ENCODE measurements at regions not wholly inside any gene's neighbourhood (a gene's known extent, or its start where the extent isn't known, plus 50 kb on each side); places are given as distances from the start of the nearest gene placed in this dataset.

- H3K79me2 ChIP-seq (ENCODE audit: insufficient read depth): no peaks in the 10 kb centered on the region
- H3K4me2 ChIP-seq: no peak overlapping the region
- no peak overlapping the region for H3K9ac ChIP-seq
- H2AFZ ChIP-seq (ENCODE audit: low read depth): no peak overlapping the region
- no peak for DNase-seq
- H3K9me3 ChIP-seq: no peaks in the 10 kb centered on the region
- no peaks in the 10 kb centered on the region for H4K20me1 ChIP-seq (ENCODE audit: insufficient read depth)
- ChIA-PET POLR2A (no interaction called here), CTCF (no interaction called here)
- H3K27me3 ChIP-seq (ENCODE audit: insufficient read depth): no peaks in the 10 kb centered on the region
- H3F3A ChIP-seq (replicated peaks; ENCODE audit: insufficient read depth): no peaks in the 10 kb centered on the region
- WGBS (ENCODE audit: low lambda C conversion rate): 10% methylated on average over 3 of the region's 3 CpGs
- TF ChIP-seq, protein P1, sequence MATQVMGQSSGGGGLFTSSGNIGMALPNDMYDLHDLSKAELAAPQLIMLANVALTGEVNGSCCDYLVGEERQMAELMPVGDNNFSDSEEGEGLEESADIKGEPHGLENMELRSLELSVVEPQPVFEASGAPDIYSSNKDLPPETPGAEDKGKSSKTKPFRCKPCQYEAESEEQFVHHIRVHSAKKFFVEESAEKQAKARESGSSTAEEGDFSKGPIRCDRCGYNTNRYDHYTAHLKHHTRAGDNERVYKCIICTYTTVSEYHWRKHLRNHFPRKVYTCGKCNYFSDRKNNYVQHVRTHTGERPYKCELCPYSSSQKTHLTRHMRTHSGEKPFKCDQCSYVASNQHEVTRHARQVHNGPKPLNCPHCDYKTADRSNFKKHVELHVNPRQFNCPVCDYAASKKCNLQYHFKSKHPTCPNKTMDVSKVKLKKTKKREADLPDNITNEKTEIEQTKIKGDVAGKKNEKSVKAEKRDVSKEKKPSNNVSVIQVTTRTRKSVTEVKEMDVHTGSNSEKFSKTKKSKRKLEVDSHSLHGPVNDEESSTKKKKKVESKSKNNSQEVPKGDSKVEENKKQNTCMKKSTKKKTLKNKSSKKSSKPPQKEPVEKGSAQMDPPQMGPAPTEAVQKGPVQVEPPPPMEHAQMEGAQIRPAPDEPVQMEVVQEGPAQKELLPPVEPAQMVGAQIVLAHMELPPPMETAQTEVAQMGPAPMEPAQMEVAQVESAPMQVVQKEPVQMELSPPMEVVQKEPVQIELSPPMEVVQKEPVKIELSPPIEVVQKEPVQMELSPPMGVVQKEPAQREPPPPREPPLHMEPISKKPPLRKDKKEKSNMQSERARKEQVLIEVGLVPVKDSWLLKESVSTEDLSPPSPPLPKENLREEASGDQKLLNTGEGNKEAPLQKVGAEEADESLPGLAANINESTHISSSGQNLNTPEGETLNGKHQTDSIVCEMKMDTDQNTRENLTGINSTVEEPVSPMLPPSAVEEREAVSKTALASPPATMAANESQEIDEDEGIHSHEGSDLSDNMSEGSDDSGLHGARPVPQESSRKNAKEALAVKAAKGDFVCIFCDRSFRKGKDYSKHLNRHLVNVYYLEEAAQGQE (IDR thresholded peaks at IDR 0.05; ENCODE audit: low read depth, low read length): no peak
- no peak for TF ChIP-seq YY1 (IDR thresholded peaks at IDR 0.05; ENCODE audit: low read depth)
- TF ChIP-seq MAX (IDR thresholded peaks at IDR 0.05; ENCODE audit: low read depth): no peak
- TF ChIP-seq MEF2A (IDR thresholded peaks at IDR 0.05; ENCODE audit: borderline replicate concordance, low read depth): no peak
- TF ChIP-seq, protein P2, sequence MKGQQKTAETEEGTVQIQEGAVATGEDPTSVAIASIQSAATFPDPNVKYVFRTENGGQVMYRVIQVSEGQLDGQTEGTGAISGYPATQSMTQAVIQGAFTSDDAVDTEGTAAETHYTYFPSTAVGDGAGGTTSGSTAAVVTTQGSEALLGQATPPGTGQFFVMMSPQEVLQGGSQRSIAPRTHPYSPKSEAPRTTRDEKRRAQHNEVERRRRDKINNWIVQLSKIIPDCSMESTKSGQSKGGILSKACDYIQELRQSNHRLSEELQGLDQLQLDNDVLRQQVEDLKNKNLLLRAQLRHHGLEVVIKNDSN (IDR thresholded peaks at IDR 0.05; ENCODE audit: borderline replicate concordance, low read depth): no peak
- TF ChIP-seq ELF1 (IDR thresholded peaks at IDR 0.05): no peak
- TF ChIP-seq RXRA (IDR thresholded peaks at IDR 0.05; ENCODE audit: borderline replicate concordance, low read depth): no peak
- TF ChIP-seq PBX3 (IDR thresholded peaks at IDR 0.05): no peak
- no peak for TF ChIP-seq RAD21 (IDR thresholded peaks at IDR 0.05; ENCODE audit: low read length)
- TF ChIP-seq TCF12 (IDR thresholded peaks at IDR 0.05): no peak
- no peak for TF ChIP-seq EP300 (IDR thresholded peaks at IDR 0.05; ENCODE audit: borderline replicate concordance in 1 of 2, low read depth in 1 of 2, low read length in 1 of 2)
- no peak for TF ChIP-seq FOXM1 (IDR thresholded peaks at IDR 0.05; ENCODE audit: low read depth)
- no peak for TF ChIP-seq NFIC (IDR thresholded peaks at IDR 0.05; ENCODE audit: borderline replicate concordance)
- TF ChIP-seq FOXJ3 (CRISPR knock-in tag; IDR thresholded peaks at IDR 0.05): no peak
- H3K4me1 ChIP-seq (ENCODE audit: control insufficient read depth in 1 of 2, insufficient read depth in 2 of 2, low read depth in 1 of 2, low read length in 1 of 2): no peaks in the 10 kb centered on the region
- no peaks in the 10 kb centered on the region for H3K36me3 ChIP-seq (replicated peaks in 1 of 2; ENCODE audit: control insufficient read depth in 1 of 2, insufficient read depth in 2 of 2, low read length in 1 of 2)
- no peak overlapping the region for H3K4me3 ChIP-seq (ENCODE audit: low read depth in 2 of 2, low read length in 1 of 2)
- no peaks in the 10 kb centered on the region for H3K9me2 ChIP-seq
- H3K27ac ChIP-seq (ENCODE audit: low read depth in 2 of 2, low read length in 1 of 2): no peak overlapping the region
Observed at GRCh38 chr13:76329004-76329403, 557.2 kb downstream of the KCTD12 start.

- no peak overlapping the region for H3K4me3 ChIP-seq (ENCODE audit: low read depth in 2 of 2, low read length in 1 of 2)
- POLR2A ChIA-PET: no interaction called here
- no peaks in the 10 kb centered on the region for H3K36me3 ChIP-seq (replicated peaks in 1 of 2; ENCODE audit: control insufficient read depth in 1 of 2, insufficient read depth in 2 of 2, low read length in 1 of 2)
- H2AFZ ChIP-seq (ENCODE audit: low read depth): no peak overlapping the region
- no peak overlapping the region for H3K27ac ChIP-seq (ENCODE audit: low read depth in 2 of 2, low read length in 1 of 2)
- H4K20me1 ChIP-seq (ENCODE audit: insufficient read depth): no peaks in the 10 kb centered on the region
- H3K4me1 ChIP-seq (ENCODE audit: control insufficient read depth in 1 of 2, insufficient read depth in 2 of 2, low read depth in 1 of 2, low read length in 1 of 2): no peaks in the 10 kb centered on the region
- DNase-seq: no peak
- CTCF ChIA-PET: interaction anchor here (0.6 kb wide), 1 partner anchor 124 kb away, joined by 3 read pairs; no protein-coding TSS in a partner anchor
- no peaks in the 10 kb centered on the region for H3K79me2 ChIP-seq (ENCODE audit: insufficient read depth)
- H3K9me2 ChIP-seq: no peaks in the 10 kb centered on the region
- H3K9me3 ChIP-seq: no peaks in the 10 kb centered on the region
- no peaks in the 10 kb centered on the region for H3F3A ChIP-seq (replicated peaks; ENCODE audit: insufficient read depth)
- H3K27me3 ChIP-seq (ENCODE audit: insufficient read depth): no peaks in the 10 kb centered on the region
- TF ChIP-seq JUND (IDR thresholded peaks at IDR 0.05) (no peak), ZBTB33 (IDR thresholded peaks at IDR 0.05; ENCODE audit: borderline replicate concordance, low read depth) (no peak), SIN3A (IDR thresholded peaks at IDR 0.05; ENCODE audit: borderline replicate concordance, low read depth, low read length) (no peak), IRF3 (IDR thresholded peaks at IDR 0.05; ENCODE audit: low read depth, low read length) (no peak)
- H3K9ac ChIP-seq: no peak overlapping the region
- H3K4me2 ChIP-seq: no peak overlapping the region
- WGBS (ENCODE audit: low lambda C conversion rate): 0% methylated on average over 1 of the region's 1 CpG
Observed at GRCh38 chr13:76326343-76326742, 559.9 kb downstream of the KCTD12 start.
